Upper lobe of left lung (tissue), 6 donors: ENCODE measurements at regions not wholly inside any gene's neighbourhood (a gene's known extent, or its start where the extent isn't known, plus 50 kb on each side); places are given as distances from the start of the nearest gene placed in this dataset.
A peak's percentile ranks its signal among the peaks of the same experiment; 100 is the strongest.

Experiments used
- ATAC-seq, 2 donors: fragments of 200-7000 bp; cut with Tn5 transposase; one replicate each; pipeline ENCODE4 v1.9.1; 2022; ENCODE audit warnings: mild to moderate bottlenecking in 2 of 2, moderate library complexity in 2 of 2; ENCODE audit not compliant: low FRiP score in 2 of 2
- DNase-seq, 2 donors: peaks; one replicate each; pipeline ENCODE4 v3.0.0-alpha.2; 2019 to 2020
- H3K27ac ChIP-seq, 4 donors: fragments of 200-600 bp; sonication (generic); one replicate each; pipeline ENCODE4 v1.5.1; 2016 to 2019
- H3K27me3 ChIP-seq, 4 donors: fragments of 200-600 bp; sonication (generic); one replicate each; pipeline ENCODE4 v1.5.1; 2017 to 2019
- H3K36me3 ChIP-seq, 4 donors: fragments of 200-600 bp; sonication (generic); one replicate each; pipeline ENCODE4 v1.5.1; 2016 to 2019
- H3K4me1 ChIP-seq, 4 donors: fragments of 200-600 bp; sonication (generic); one replicate each; pipeline ENCODE4 v1.5.1; 2018 to 2019
- H3K4me3 ChIP-seq, 4 donors: fragments of 200-600 bp; sonication (generic); one replicate each; pipeline ENCODE4 v1.5.1; 2017 to 2019; ENCODE audit warnings: mild to moderate bottlenecking in 2 of 4, moderate library complexity in 1 of 4
- H3K9me3 ChIP-seq, 4 donors: fragments of 200-600 bp; sonication (generic); one replicate each; pipeline ENCODE4 v1.5.1; 2018 to 2019
- EP300 ChIP-seq, 4 donors: sonication (generic); formaldehyde crosslinking; IDR thresholded peaks; one replicate each; pipeline ENCODE4 v1.5.1; 2017; ENCODE audit warnings: antibody characterized with exemption in 4 of 4, control low read depth in 2 of 4
- POLR2A ChIP-seq, 4 donors: fragments of 450-650 bp; IDR thresholded peaks; one replicate each; pipeline ENCODE4 v1.5.1; 2016 to 2017; ENCODE audit warnings: antibody characterized with exemption in 4 of 4, mild to moderate bottlenecking in 2 of 4
- POLR2AphosphoS5 ChIP-seq, 2 donors: sonication (generic); formaldehyde crosslinking; IDR thresholded peaks; one replicate each; pipeline ENCODE4 v1.5.1; 2017; ENCODE audit warnings: antibody characterized with exemption in 2 of 2
- WGBS, 2 donors: methylation state at CpG; one replicate each; pipeline ENCODE4 v1.1.5; 2017 to 2018; 5-methylcytosine and 5-hydroxymethylcytosine counted together
- TF ChIP-seq, protein P1 (sequence below), 6 experiments: fragments of 450-650 bp in 4 of 6; fragments of 200-600 bp in 2 of 6; sonication (generic) in 2 of 6; IDR thresholded peaks; one replicate each; pipeline ENCODE4 v1.5.1; 2016 to 2019; ENCODE audit warnings: antibody characterized with exemption in 6 of 6
- donor health status: DM: no; HTN: no; CAD: no; lungs with moderate emphysema.
- donor health status: DM: no; HTN: yes; CAD: no; lungs with severe emphysema.

DNA sequence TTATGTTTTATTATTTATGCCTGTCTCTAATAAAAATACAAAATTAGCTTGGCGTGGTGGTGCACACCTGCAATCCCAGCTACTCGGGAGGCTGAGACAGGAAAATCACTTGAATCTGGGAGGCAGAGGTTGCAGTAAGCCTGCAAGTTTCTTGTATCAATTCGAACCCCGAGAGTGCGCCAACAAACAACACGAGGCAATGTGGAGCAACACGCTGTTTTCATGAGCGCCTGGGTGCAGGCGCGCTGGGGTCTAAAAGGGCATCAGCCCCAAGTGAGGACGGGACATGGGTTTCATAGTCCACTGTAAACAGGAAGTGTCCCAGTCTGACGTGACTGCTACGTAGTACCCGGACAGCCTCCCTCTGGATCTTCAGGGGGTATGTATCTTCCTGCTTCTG, 1634.6 kb upstream of the AGA start:
- TF ChIP-seq, protein P1, sequence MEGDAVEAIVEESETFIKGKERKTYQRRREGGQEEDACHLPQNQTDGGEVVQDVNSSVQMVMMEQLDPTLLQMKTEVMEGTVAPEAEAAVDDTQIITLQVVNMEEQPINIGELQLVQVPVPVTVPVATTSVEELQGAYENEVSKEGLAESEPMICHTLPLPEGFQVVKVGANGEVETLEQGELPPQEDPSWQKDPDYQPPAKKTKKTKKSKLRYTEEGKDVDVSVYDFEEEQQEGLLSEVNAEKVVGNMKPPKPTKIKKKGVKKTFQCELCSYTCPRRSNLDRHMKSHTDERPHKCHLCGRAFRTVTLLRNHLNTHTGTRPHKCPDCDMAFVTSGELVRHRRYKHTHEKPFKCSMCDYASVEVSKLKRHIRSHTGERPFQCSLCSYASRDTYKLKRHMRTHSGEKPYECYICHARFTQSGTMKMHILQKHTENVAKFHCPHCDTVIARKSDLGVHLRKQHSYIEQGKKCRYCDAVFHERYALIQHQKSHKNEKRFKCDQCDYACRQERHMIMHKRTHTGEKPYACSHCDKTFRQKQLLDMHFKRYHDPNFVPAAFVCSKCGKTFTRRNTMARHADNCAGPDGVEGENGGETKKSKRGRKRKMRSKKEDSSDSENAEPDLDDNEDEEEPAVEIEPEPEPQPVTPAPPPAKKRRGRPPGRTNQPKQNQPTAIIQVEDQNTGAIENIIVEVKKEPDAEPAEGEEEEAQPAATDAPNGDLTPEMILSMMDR (IDR thresholded peaks at IDR 0.05) = no peak
- peak in 1 of 2 donors; percentile 9 for DNase-seq
- 87 to 90% methylated on average over 10 to 14 of the region's 14 CpGs for WGBS, 2 donors
- Histone ChIP-seq H3K27ac (no peak overlapping the region), H3K27me3 (no peaks in the 10 kb centered on the region), H3K4me1 (no peaks in the 10 kb centered on the region), H3K36me3 (no peaks in the 10 kb centered on the region), H3K4me3 (no peak overlapping the region), H3K9me3 (no peaks in the 10 kb centered on the region)
- no peak for ATAC-seq

DNA sequence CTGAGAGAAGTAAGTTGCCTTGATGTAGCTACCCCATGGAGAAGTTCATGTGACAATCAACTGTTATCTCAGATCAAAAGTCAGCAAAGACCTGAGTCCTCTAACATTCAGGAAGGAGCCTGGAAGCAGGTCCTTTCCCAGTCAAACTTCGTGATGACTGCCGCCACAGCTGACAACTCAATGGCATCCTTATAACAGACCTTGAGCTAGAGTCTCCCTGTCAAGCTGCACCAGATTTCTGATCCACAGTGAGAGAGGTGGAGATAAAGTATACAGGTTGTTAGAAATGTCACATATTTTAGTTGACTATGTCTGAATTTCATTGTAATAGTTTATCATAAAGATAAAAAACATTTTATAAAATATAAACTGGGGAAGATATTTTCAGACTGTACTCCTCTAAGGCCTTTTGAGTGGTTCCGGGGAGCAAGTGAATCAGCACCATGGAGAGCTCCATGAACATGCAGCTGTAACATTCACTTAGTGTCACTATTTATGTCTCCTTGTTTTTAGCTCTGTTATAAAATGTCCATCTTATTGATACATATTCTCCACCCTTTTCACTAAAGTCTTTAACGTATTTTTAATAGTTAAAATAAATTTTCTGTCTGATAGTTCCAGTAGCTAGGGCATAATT, 1653.5 kb upstream of the AGA start:
- Histone ChIP-seq H3K4me3 (no peak overlapping the region), H3K4me1 (no peaks in the 10 kb centered on the region), H3K27ac (no peak overlapping the region), H3K27me3 (no peaks in the 10 kb centered on the region), H3K9me3 (peaks cover 0 to 6% (median 0%) of the 10 kb centered on the region in 4 donors), H3K36me3 (no peaks in the 10 kb centered on the region)
- 20 to 25% methylated on average over 4 of the region's 4 CpGs for WGBS, 2 donors
- TF ChIP-seq POLR2AphosphoS5 (IDR thresholded peaks at IDR 0.05) (no peak), EP300 (IDR thresholded peaks at IDR 0.05) (no peak), POLR2A (IDR thresholded peaks at IDR 0.05) (no peak)
- TF ChIP-seq, protein P1 (IDR thresholded peaks at IDR 0.05) = no peak
- ATAC-seq (no peak), DNase-seq (no peak)

DNA sequence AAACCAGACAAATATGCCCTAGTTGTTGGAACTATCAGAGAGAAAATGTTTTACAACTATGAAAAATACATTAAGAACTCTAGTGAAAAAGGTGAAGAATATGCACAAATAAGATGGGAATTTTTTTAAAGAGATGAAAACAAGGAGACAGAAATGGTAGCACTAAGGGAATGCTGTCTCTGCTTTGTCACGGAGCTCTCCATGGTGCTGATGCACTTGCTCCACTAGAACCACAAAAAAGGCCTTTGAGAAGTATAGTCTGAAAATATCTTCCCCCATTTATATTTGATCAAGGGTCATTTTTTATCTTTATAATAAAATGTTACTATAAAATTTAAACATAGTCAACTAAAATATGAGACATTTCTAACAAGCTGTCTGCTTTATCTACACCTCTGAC, 1655.5 kb upstream of the AGA start:
- Histone ChIP-seq H3K27me3 (no peaks in the 10 kb centered on the region), H3K9me3 (peaks cover 0 to 6% (median 0%) of the 10 kb centered on the region in 4 donors), H3K27ac (no peak overlapping the region), H3K4me3 (no peak overlapping the region), H3K36me3 (no peaks in the 10 kb centered on the region), H3K4me1 (no peaks in the 10 kb centered on the region)
- no peak for DNase-seq
- ATAC-seq = no peak
- TF ChIP-seq EP300 (IDR thresholded peaks at IDR 0.05) = no peak
- no peak for TF ChIP-seq POLR2A (IDR thresholded peaks at IDR 0.05)
- TF ChIP-seq POLR2AphosphoS5 (IDR thresholded peaks at IDR 0.05) = no peak
- TF ChIP-seq, protein P1 (IDR thresholded peaks at IDR 0.05) = no peak
- WGBS, 2 donors = 8 to 11% methylated on average over 1 of the region's 1 CpG

DNA sequence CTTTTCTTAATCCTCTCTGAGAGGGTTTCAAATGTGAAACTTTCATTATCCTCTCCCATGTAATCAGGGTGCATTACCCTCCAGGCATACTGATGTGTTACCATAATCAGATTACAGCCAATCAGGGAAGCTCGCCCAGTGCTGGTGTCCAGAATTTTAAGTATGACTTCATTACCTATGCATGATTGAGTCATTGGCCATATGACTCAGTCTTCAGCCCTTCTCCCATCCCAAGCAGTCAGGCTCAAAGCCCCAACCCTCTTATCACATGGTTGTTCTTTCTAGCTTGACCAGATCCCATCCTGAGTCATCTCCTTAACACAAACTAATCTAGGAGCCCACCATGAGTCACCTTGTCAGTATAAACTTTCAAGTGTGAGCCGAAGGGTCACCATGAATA, 1668.1 kb upstream of the AGA start:
- no peak for TF ChIP-seq POLR2AphosphoS5 (IDR thresholded peaks at IDR 0.05)
- TF ChIP-seq, protein P1 (IDR thresholded peaks at IDR 0.05) = no peak
- no peak for TF ChIP-seq POLR2A (IDR thresholded peaks at IDR 0.05)
- TF ChIP-seq EP300 (IDR thresholded peaks at IDR 0.05) = no peak
- DNase-seq (no peak), ATAC-seq (no peak)
- Histone ChIP-seq H3K36me3 (no peaks in the 10 kb centered on the region), H3K4me3 (no peak overlapping the region), H3K27ac (no peak overlapping the region), H3K27me3 (no peaks in the 10 kb centered on the region), H3K4me1 (no peaks in the 10 kb centered on the region), H3K9me3 (no peaks in the 10 kb centered on the region)
- 72 to 89% methylated on average over 2 of the region's 2 CpGs for WGBS, 2 donors

DNA sequence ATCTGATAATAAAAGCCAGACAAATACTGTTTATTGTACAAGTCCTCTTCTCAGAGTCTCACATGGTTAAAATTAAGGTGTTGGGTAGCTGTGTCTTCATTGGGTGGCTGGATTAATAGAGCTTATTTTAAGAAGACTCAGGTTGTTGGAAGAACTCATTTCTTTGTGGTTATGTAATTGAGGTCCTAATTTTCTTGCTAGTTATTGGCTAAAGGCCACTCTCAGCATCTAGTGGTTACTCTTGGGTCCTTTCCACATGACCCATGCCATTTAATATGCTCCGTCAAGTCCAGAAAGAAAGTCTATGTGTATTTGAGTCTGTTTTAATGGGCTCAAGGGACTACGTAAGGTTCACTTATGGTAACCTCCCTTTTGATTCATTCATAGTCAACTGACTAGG, 1668.6 kb upstream of the AGA start:
- Histone ChIP-seq H3K4me1 (no peaks in the 10 kb centered on the region), H3K27ac (no peak overlapping the region), H3K9me3 (no peaks in the 10 kb centered on the region), H3K36me3 (no peaks in the 10 kb centered on the region), H3K4me3 (no peak overlapping the region), H3K27me3 (no peaks in the 10 kb centered on the region)
- WGBS, 2 donors = 70 to 98% methylated on average over 2 of the region's 2 CpGs
- DNase-seq (no peak), ATAC-seq (no peak)
- TF ChIP-seq EP300 (IDR thresholded peaks at IDR 0.05) (no peak), POLR2A (IDR thresholded peaks at IDR 0.05) (no peak), POLR2AphosphoS5 (IDR thresholded peaks at IDR 0.05) (no peak)
- TF ChIP-seq, protein P1 (IDR thresholded peaks at IDR 0.05) = no peak
